GM13976 (cell line): ENCODE measurements at regions not wholly inside any gene's neighbourhood (a gene's known extent, or its start where the extent isn't known, plus 50 kb on each side); places are given as distances from the start of the nearest gene placed in this dataset.

Source experiments
- DNase-seq: peaks from one replicate; pipeline ENCODE4 v3.0.0; 2012; ENCODE audit warnings: low spot score
- CTCF ChIP-seq: IDR thresholded peaks from 2 replicates; pipeline ENCODE4 v1.5.1; 2012; ENCODE audit warnings: borderline replicate concordance, mild to moderate bottlenecking; ENCODE audit not compliant: insufficient read depth; ENCODE audit errors: extremely low read depth, missing control alignments, control extremely low read depth
- in situ Hi-C: fragments of 300-500 bp; cut with MboI; formaldehyde crosslinking; loops from one replicate; pipeline ENCODE4 v1.12.0; 2022; ENCODE audit warnings: low sequenced_read_pairs, mixed read lengths, inconsistent platforms; ENCODE audit not compliant: unreplicated experiment

GRCh38 chr11:69976794-69977193, 101.3 kb upstream of the ANO1 start:
- TF ChIP-seq CTCF: no peak
- no peak for DNase-seq
- in situ Hi-C loops: no loop called here

- no peak for DNase-seq
- TF ChIP-seq CTCF: no peak
- in situ Hi-C loops: no loop called here
Observed at GRCh38 chr11:69977951-69978350, 100.2 kb upstream of the ANO1 start.

- in situ Hi-C loops: no loop called here
- DNase-seq: no peak
- TF ChIP-seq CTCF: no peak
Observed at GRCh38 chr11:69978841-69979614, 99.1 kb upstream of the ANO1 start.

- no peak for TF ChIP-seq CTCF
- in situ Hi-C loops: no loop called here
- no peak for DNase-seq
Observed at GRCh38 chr11:69979632-69980031, 98.5 kb upstream of the ANO1 start.

GRCh38 chr11:69981119-69981784, 96.9 kb upstream of the ANO1 start:
- no peak for DNase-seq
- in situ Hi-C loops: no loop called here
- TF ChIP-seq CTCF: no peak

- DNase-seq: no peak
- no peak for TF ChIP-seq CTCF
- in situ Hi-C loops: no loop called here
Observed at GRCh38 chr11:69982690-69983570, 95.2 kb upstream of the ANO1 start.
